ENCODE measurements at regions not wholly inside any gene's neighbourhood (a gene's known extent, or its start where the extent isn't known, plus 50 kb on each side); places are given as distances from the start of the nearest gene placed in this dataset.

- no peak for DNase-seq
- TF ChIP-seq CTCF (IDR thresholded peaks at IDR 0.05) (no peak), POLR2A (IDR thresholded peaks at IDR 0.05) (no peak)
- H3K4me3 ChIP-seq: no peak overlapping the region
- intact Hi-C loops (cut with DNase I; ENCODE audit: low total_unique reads): no loop called here
- peaks cover 0 to 3% of the 10 kb centered on the region in 2 donors for H3K36me3 ChIP-seq
- no peak overlapping the region for H3K27ac ChIP-seq
- no peaks in the 10 kb centered on the region for H3K27me3 ChIP-seq
- H3K9me3 ChIP-seq: no peaks in the 10 kb centered on the region
- no peaks in the 10 kb centered on the region for H3K4me1 ChIP-seq
Measured at GRCh38 chr6:147128056-147128455, 76.2 kb upstream of the STXBP5 start.

GRCh38 chr6:147131532-147132128, 72.6 kb upstream of the STXBP5 start:
- TF ChIP-seq POLR2A (IDR thresholded peaks at IDR 0.05) (no peak), CTCF (IDR thresholded peaks at IDR 0.05) (no peak)

GRCh38 chr6:147132889-147133288, 71.3 kb upstream of the STXBP5 start:
- no peak overlapping the region for H3K27ac ChIP-seq
- DNase-seq: no peak
- H3K27me3 ChIP-seq: no peaks in the 10 kb centered on the region
- H3K9me3 ChIP-seq: no peaks in the 10 kb centered on the region
- intact Hi-C loops (cut with DNase I; ENCODE audit: low total_unique reads): no loop called here
- peaks cover 0 to under 1% of the 10 kb centered on the region in 2 donors for H3K36me3 ChIP-seq
- H3K4me1 ChIP-seq: no peaks in the 10 kb centered on the region
- no peak for TF ChIP-seq CTCF (IDR thresholded peaks at IDR 0.05)
- TF ChIP-seq POLR2A (IDR thresholded peaks at IDR 0.05): no peak
- H3K4me3 ChIP-seq: no peak overlapping the region

More at GRCh38 chr6:147131532-147132128, 72.6 kb upstream of the STXBP5 start:
- H3K36me3 ChIP-seq: peaks cover 0 to 3% of the 10 kb centered on the region in 2 donors
- H3K9me3 ChIP-seq: no peaks in the 10 kb centered on the region
- no peaks in the 10 kb centered on the region for H3K27me3 ChIP-seq
- DNase-seq: no peak
- H3K4me3 ChIP-seq: no peak overlapping the region
- H3K27ac ChIP-seq: no peak overlapping the region
- no peaks in the 10 kb centered on the region for H3K4me1 ChIP-seq
- intact Hi-C loops (cut with DNase I; ENCODE audit: low total_unique reads): no loop called here

GRCh38 chr6:147133669-147134068, 70.5 kb upstream of the STXBP5 start:
- intact Hi-C loops (cut with DNase I; ENCODE audit: low total_unique reads): no loop called here
- no peaks in the 10 kb centered on the region for H3K36me3 ChIP-seq
- no peak overlapping the region for H3K4me3 ChIP-seq
- no peaks in the 10 kb centered on the region for H3K27me3 ChIP-seq
- no peaks in the 10 kb centered on the region for H3K4me1 ChIP-seq
- no peak for TF ChIP-seq CTCF (IDR thresholded peaks at IDR 0.05)
- no peak for TF ChIP-seq POLR2A (IDR thresholded peaks at IDR 0.05)
- H3K27ac ChIP-seq: no peak overlapping the region
- no peak for DNase-seq
- no peaks in the 10 kb centered on the region for H3K9me3 ChIP-seq

GRCh38 chr6:147135211-147135681, 69.0 kb upstream of the STXBP5 start:
- Histone ChIP-seq H3K27ac (no peak overlapping the region), H3K27me3 (no peaks in the 10 kb centered on the region), H3K4me3 (no peak overlapping the region), H3K9me3 (no peaks in the 10 kb centered on the region), H3K4me1 (no peaks in the 10 kb centered on the region), H3K36me3 (no peaks in the 10 kb centered on the region)
- intact Hi-C loops (cut with DNase I; ENCODE audit: low total_unique reads): no loop called here
- no peak for DNase-seq
- TF ChIP-seq POLR2A (IDR thresholded peaks at IDR 0.05) (no peak), CTCF (IDR thresholded peaks at IDR 0.05) (no peak)

All from uterus (tissue), 3 donors.